ENCODE measurements at regions not wholly inside any gene's neighbourhood (a gene's known extent, or its start where the extent isn't known, plus 50 kb on each side); places are given as distances from the start of the nearest gene placed in this dataset.

DNA sequence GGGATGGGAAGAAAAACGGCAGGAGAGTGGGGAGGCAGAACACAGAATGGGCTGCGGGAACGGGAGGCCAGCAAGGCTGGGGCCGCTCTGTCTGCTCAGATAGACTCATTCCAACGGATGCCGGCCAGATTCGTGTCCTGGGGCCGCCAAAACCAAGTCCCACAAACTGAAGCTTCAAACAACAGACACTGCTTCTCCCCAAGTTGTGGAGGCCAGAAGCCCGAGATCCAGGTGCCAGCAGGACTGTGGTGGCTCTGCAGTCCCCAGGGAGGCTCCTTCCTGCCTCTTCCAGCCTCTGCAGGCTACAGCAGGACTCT, 100.6 kb downstream of the ADRA2C start:
- H2AFZ ChIP-seq (ENCODE audit: low read length): no peak overlapping the region
- H3K9me3 ChIP-seq (ENCODE audit: low read length): no peaks in the 10 kb centered on the region
- no peaks in the 10 kb centered on the region for H3K9me2 ChIP-seq (replicated peaks; ENCODE audit: insufficient read depth, low read length)
- no peaks in the 10 kb centered on the region for H3K4me1 ChIP-seq (ENCODE audit: low read length)
- H3K9ac ChIP-seq (ENCODE audit: low read length): no peak overlapping the region
- H3K27me3 ChIP-seq (ENCODE audit: low read length): no peaks in the 10 kb centered on the region
- H3K4me3 ChIP-seq (ENCODE audit: low read length): no peak overlapping the region
- no peak overlapping the region for H3K4me2 ChIP-seq (ENCODE audit: low read depth, low read length, poor library complexity, severe bottlenecking)
- H3K36me3 ChIP-seq (ENCODE audit: insufficient read depth, low read length): no peaks in the 10 kb centered on the region
- no peaks in the 10 kb centered on the region for H3K79me2 ChIP-seq (ENCODE audit: low read length)
- no peaks in the 10 kb centered on the region for H4K20me1 ChIP-seq (ENCODE audit: insufficient read depth, low read depth, low read length)
- no peak for DNase-seq
- H3K27ac ChIP-seq (ENCODE audit: low read length): no peak overlapping the region

DNA sequence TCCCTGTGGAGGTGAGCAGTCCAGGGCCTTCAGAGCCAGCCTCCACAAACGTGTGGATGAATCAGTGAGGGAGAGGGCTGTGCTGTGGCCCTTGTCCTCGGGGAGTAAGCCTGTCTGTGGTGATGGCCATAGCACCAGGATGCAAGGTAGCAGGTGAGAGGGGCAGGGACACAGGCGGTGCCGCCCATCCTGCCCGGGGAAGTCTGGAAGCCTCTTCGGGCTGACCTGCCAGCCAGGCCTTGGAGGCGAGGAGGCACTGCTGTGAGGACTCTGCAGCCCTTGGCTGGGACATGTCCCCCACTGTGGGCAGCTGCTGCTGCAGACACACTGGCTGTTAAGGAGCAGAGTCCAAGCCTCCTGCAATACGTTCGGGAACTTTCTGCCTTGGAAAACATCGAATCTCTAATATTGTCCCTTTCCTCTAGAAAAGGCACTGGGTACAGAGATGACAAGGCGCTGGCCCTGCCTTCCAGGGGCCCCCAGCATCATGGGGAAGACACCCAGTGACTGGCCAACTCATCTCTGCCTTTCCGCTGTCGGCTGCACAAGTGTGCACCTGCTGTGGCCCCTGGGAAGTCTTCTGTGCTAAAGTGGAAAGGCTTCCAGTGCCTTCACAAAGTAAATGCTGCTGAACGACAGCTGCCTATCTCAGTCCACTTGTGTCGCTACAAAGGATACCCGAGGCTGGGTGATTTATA, 101.4 kb downstream of the ADRA2C start:
- Histone ChIP-seq H3K79me2 (ENCODE audit: low read length) (no peaks in the 10 kb centered on the region), H3K4me1 (ENCODE audit: low read length) (no peaks in the 10 kb centered on the region), H2AFZ (ENCODE audit: low read length) (no peak overlapping the region), H3K27me3 (ENCODE audit: low read length) (no peaks in the 10 kb centered on the region), H3K4me2 (ENCODE audit: low read depth, low read length, poor library complexity, severe bottlenecking) (no peak overlapping the region), H3K4me3 (ENCODE audit: low read length) (no peak overlapping the region), H3K27ac (ENCODE audit: low read length) (no peak overlapping the region), H3K9ac (ENCODE audit: low read length) (no peak overlapping the region), H3K36me3 (ENCODE audit: insufficient read depth, low read length) (no peaks in the 10 kb centered on the region), H3K9me2 (replicated peaks; ENCODE audit: insufficient read depth, low read length) (no peaks in the 10 kb centered on the region), H4K20me1 (ENCODE audit: insufficient read depth, low read depth, low read length) (no peaks in the 10 kb centered on the region), H3K9me3 (ENCODE audit: low read length) (no peaks in the 10 kb centered on the region)
- DNase-seq: no peak

DNA sequence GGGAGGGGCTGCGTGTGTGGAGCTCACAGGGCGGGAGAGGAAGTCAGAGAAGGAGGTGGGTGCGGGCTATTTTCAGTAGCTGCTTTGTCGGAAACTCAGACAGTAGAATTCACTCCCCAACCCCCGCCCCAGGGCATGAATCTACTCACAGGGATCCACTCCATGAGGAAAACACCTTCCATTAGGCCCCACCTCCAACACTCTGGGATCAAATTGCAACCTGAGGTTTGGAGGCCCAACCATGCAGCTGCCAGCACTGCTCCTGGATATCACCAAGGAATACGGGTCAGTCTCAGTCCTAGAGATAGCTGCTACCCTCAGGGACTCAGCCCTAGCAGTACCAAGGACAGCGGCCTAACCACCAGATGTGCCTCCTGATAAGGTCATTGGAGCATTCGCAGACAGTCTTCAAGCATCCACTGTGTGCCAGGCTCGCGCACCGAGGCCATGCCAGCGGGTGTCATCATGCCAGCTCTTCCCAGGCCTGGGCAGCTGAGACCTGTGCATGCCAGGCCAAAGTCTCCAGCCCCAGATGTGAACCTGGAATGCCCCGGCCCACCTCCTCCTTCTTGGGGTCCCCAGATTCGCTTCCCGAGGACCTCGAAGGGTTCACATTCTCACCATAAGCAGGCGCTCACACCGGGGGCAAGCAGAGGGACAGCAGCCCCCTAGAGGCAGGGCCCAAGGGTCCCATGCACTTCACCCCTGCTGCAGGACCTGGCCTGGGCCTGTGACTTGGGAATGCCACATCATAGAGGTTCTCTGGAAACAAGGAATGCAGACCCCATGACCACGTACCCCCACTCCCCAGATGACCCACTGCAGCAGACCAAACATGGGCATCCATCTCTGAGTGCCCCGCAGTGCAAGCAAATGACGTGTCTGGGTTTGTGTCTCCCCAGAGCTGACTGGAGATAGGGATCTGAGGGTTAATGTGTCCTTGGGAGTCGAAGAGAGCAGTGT, 102.3 kb downstream of the ADRA2C start:
- H3K79me2 ChIP-seq (ENCODE audit: low read length): no peaks in the 10 kb centered on the region
- H3K4me1 ChIP-seq (ENCODE audit: low read length): no peaks in the 10 kb centered on the region
- H3K4me3 ChIP-seq (ENCODE audit: low read length): no peak overlapping the region
- no peaks in the 10 kb centered on the region for H3K9me2 ChIP-seq (replicated peaks; ENCODE audit: insufficient read depth, low read length)
- H3K4me2 ChIP-seq (ENCODE audit: low read depth, low read length, poor library complexity, severe bottlenecking): no peak overlapping the region
- no peaks in the 10 kb centered on the region for H3K27me3 ChIP-seq (ENCODE audit: low read length)
- DNase-seq: peak; percentile 53
- no peak overlapping the region for H3K27ac ChIP-seq (ENCODE audit: low read length)
- H2AFZ ChIP-seq (ENCODE audit: low read length): no peak overlapping the region
- no peak overlapping the region for H3K9ac ChIP-seq (ENCODE audit: low read length)
- no peaks in the 10 kb centered on the region for H3K36me3 ChIP-seq (ENCODE audit: insufficient read depth, low read length)
- H3K9me3 ChIP-seq (ENCODE audit: low read length): no peaks in the 10 kb centered on the region
- H4K20me1 ChIP-seq (ENCODE audit: insufficient read depth, low read depth, low read length): no peaks in the 10 kb centered on the region

DNA sequence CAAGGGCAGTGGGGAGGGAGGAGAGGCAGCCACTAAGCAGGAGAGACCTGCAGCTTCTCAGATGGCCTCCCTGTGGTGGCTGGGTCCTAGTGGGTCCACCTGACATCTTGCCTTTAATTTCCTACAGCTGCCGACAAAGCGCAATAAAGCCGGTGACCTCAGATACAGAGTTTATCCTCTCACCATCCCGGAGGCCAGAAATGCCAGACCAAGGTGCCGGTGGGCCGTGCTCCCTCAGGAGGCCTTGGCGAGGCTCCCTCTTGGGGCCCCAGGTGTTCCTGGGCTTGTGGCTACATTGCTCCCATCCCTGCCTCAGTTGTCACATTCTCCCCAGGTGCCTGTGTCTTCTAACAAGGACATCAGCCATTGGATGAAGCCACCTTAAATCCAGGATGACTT, 103.0 kb downstream of the ADRA2C start:
- H4K20me1 ChIP-seq (ENCODE audit: insufficient read depth, low read depth, low read length): no peaks in the 10 kb centered on the region
- H3K27me3 ChIP-seq (ENCODE audit: low read length): no peaks in the 10 kb centered on the region
- H3K79me2 ChIP-seq (ENCODE audit: low read length): no peaks in the 10 kb centered on the region
- H3K36me3 ChIP-seq (ENCODE audit: insufficient read depth, low read length): no peaks in the 10 kb centered on the region
- no peak overlapping the region for H2AFZ ChIP-seq (ENCODE audit: low read length)
- no peak overlapping the region for H3K4me2 ChIP-seq (ENCODE audit: low read depth, low read length, poor library complexity, severe bottlenecking)
- H3K27ac ChIP-seq (ENCODE audit: low read length): no peak overlapping the region
- H3K4me3 ChIP-seq (ENCODE audit: low read length): no peak overlapping the region
- DNase-seq: no peak
- H3K9ac ChIP-seq (ENCODE audit: low read length): no peak overlapping the region
- no peaks in the 10 kb centered on the region for H3K9me2 ChIP-seq (replicated peaks; ENCODE audit: insufficient read depth, low read length)
- no peaks in the 10 kb centered on the region for H3K4me1 ChIP-seq (ENCODE audit: low read length)
- H3K9me3 ChIP-seq (ENCODE audit: low read length): no peaks in the 10 kb centered on the region

DNA sequence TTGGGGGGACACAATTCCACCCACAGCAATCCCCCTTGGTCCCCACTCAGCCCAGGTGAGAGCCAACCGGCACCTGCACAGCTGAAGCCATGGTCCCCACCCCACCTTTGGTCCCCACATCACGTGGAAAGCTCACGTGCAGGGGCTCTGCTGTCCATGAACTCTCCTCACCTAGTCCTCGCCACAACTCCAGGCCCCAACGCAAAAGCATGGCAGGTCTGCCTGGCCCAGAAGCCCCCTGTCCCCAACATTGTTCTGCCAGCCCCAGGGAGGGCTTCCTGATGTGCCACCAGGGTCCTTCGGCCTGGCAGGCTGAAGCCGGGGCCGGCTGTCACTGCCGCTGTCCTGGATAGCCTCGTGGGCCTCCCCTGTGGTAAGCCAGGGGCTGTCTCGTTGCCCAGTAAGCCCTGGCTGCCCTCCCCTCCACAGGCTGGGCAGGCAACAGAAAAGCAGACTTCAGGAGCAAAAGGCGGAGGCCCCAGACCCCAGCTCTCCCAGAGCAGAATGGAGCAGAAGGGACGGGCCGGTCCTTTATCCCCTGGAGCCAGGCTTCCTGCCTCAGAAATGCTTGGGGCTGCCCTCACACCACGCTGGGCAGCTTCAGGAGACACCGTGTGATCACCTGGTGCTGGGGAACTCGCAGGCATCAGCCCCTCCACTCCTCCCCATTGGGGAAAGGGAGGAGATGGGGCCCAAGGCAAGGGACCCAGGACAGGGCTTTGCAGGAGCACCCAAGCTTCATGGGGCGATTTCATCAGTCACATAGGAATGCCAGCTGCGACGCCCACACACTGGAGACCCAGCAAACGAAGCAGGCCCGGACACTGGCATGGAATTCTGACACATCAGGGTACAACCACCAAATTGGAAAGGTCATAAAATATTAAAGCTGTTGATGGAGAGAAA, 103.7 kb downstream of the ADRA2C start:
- H3K4me2 ChIP-seq (ENCODE audit: low read depth, low read length, poor library complexity, severe bottlenecking): no peak overlapping the region
- H3K79me2 ChIP-seq (ENCODE audit: low read length): no peaks in the 10 kb centered on the region
- H3K4me3 ChIP-seq (ENCODE audit: low read length): no peak overlapping the region
- no peak overlapping the region for H2AFZ ChIP-seq (ENCODE audit: low read length)
- no peaks in the 10 kb centered on the region for H4K20me1 ChIP-seq (ENCODE audit: insufficient read depth, low read depth, low read length)
- H3K36me3 ChIP-seq (ENCODE audit: insufficient read depth, low read length): no peaks in the 10 kb centered on the region
- H3K9ac ChIP-seq (ENCODE audit: low read length): no peak overlapping the region
- no peaks in the 10 kb centered on the region for H3K9me2 ChIP-seq (replicated peaks; ENCODE audit: insufficient read depth, low read length)
- no peaks in the 10 kb centered on the region for H3K9me3 ChIP-seq (ENCODE audit: low read length)
- no peaks in the 10 kb centered on the region for H3K4me1 ChIP-seq (ENCODE audit: low read length)
- DNase-seq: no peak
- H3K27ac ChIP-seq (ENCODE audit: low read length): no peak overlapping the region
- no peaks in the 10 kb centered on the region for H3K27me3 ChIP-seq (ENCODE audit: low read length)

DNA sequence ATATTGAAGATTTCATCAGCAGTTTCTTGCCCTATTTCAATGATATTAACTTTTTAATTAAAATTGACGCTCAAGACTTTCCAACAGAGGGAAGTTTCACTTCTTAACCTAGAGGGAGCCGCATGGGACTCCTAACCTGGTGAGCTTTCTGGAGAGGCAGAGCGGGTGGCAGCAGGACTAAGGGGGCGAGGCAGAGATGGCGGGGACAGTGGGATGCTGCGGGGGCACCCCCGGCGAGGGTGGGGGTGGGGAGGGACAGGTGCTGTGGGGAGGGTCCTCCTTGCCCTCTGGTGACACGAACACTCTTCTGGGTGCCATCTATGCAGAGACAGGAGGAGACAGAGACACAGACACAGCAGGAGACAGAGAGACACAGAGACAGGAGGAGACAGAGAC, 104.4 kb downstream of the ADRA2C start:
- Histone ChIP-seq H3K79me2 (ENCODE audit: low read length) (no peaks in the 10 kb centered on the region), H3K9me3 (ENCODE audit: low read length) (no peaks in the 10 kb centered on the region), H3K4me2 (ENCODE audit: low read depth, low read length, poor library complexity, severe bottlenecking) (no peak overlapping the region), H3K27ac (ENCODE audit: low read length) (no peak overlapping the region), H2AFZ (ENCODE audit: low read length) (no peak overlapping the region), H3K9ac (ENCODE audit: low read length) (no peak overlapping the region), H3K4me3 (ENCODE audit: low read length) (no peak overlapping the region), H4K20me1 (ENCODE audit: insufficient read depth, low read depth, low read length) (no peaks in the 10 kb centered on the region), H3K4me1 (ENCODE audit: low read length) (no peaks in the 10 kb centered on the region), H3K36me3 (ENCODE audit: insufficient read depth, low read length) (no peaks in the 10 kb centered on the region), H3K9me2 (replicated peaks; ENCODE audit: insufficient read depth, low read length) (no peaks in the 10 kb centered on the region), H3K27me3 (ENCODE audit: low read length) (no peaks in the 10 kb centered on the region)
- DNase-seq: no peak

DNA sequence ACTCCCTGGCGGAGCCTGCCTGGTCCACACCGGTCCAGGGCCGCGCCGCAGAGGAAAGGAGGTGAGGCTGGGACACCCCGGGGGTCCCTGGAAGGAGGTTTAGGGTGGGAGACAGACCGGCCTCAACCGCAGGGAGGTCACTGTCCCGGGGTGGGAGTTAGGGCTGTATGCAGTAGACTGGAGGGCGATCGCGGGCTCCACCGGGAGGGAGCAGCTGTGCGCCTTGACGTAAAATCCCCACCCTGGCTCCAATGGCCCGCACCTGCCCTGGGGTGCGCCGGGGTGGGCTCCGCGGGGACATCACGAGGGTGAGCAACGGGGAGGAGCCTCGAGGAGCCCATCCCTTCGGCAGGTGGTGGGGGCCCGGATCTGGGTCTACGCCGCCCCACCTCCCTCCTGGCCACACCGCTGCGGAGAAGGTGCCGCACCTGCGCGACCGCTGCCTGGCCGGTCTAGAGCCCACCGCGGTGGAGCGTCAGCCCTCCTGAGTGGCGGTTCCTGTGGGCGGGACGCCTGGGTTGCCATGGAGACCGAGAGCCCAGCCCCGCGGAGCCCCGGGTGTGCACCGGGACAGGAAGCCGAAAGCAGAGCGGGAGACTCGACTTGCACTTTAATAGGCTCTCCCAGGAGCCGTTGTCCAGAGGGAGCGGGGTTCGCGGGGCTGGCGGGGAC, 105.1 kb downstream of the ADRA2C start:
- no peaks in the 10 kb centered on the region for H3K36me3 ChIP-seq (ENCODE audit: insufficient read depth, low read length)
- no peak overlapping the region for H2AFZ ChIP-seq (ENCODE audit: low read length)
- no peaks in the 10 kb centered on the region for H4K20me1 ChIP-seq (ENCODE audit: insufficient read depth, low read depth, low read length)
- H3K9me2 ChIP-seq (replicated peaks; ENCODE audit: insufficient read depth, low read length): no peaks in the 10 kb centered on the region
- H3K4me3 ChIP-seq (ENCODE audit: low read length): no peak overlapping the region
- no peaks in the 10 kb centered on the region for H3K4me1 ChIP-seq (ENCODE audit: low read length)
- no peak overlapping the region for H3K9ac ChIP-seq (ENCODE audit: low read length)
- H3K79me2 ChIP-seq (ENCODE audit: low read length): no peaks in the 10 kb centered on the region
- no peak for DNase-seq
- H3K9me3 ChIP-seq (ENCODE audit: low read length): no peaks in the 10 kb centered on the region
- no peaks in the 10 kb centered on the region for H3K27me3 ChIP-seq (ENCODE audit: low read length)
- H3K4me2 ChIP-seq (ENCODE audit: low read depth, low read length, poor library complexity, severe bottlenecking): no peak overlapping the region
- no peak overlapping the region for H3K27ac ChIP-seq (ENCODE audit: low read length)

Measured in Karpas-422 (cell line).